Stimulated activated CD4-positive, alpha-beta T cell treated with anti-CD3 and anti-CD28 coated beads, Interleukin-1b, Interleukin-23, amount 100 ng/mL, for 48 hours (primary cell): ENCODE measurements at regions not wholly inside any gene's neighbourhood (a gene's known extent, or its start where the extent isn't known, plus 50 kb on each side); places are given as distances from the start of the nearest gene placed in this dataset.

Experiments used
- DNase-seq: peaks from one replicate; pipeline ENCODE4 v3.0.0-alpha.2; 2020

GRCh38 chr4:155548173-155548572 is 118.5 kb upstream of the GUCY1A1 start:
- DNase-seq = no peak

GRCh38 chr4:155546451-155546850 is 120.2 kb upstream of the GUCY1A1 start:
- no peak for DNase-seq

DNA sequence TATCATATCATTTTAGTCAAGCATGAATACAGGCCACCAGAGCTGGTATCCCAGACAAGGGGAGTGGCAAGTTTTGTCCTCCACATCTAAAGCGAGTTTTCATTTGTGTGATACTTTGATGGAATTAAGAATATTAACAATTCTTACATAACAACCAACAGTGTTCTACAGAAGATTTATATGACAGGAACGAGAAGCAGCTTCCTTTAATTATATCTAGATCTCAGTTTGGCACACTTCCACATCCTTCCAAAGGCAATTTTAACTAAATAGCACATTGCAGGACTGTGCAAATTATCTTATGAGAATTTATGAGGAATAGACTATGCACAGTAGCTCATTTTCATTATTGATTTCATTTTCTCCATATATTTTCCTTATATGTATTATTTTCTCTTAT is 121.2 kb upstream of the GUCY1A1 start:
- no peak for DNase-seq

GRCh38 chr4:155544547-155544946 is 122.1 kb upstream of the GUCY1A1 start:
- no peak for DNase-seq

GRCh38 chr4:155543126-155543765 is 123.4 kb upstream of the GUCY1A1 start:
- no peak for DNase-seq

- DNase-seq = no peak
These were observed 124.2 kb upstream of the GUCY1A1 start for GRCh38 chr4:155542415-155542814.

DNA sequence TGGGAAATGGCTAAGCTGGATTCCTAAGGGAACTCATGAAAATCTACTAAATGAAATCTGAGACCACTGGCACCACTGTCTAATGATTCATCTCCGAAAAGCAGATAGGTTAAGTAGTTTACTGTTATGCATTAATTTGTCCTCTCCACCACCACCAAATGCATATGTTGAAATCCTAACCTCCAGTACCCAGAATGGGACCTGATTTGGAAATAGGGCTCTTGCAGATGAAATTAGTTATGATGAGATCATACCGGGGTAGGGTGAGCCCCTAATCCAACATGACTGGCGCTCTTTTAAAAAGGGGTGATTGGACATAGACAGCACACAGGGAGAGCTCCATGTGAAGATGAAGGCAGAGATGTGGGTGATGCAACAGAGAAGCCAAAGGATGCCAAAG is 124.9 kb upstream of the GUCY1A1 start:
- no peak for DNase-seq

DNA sequence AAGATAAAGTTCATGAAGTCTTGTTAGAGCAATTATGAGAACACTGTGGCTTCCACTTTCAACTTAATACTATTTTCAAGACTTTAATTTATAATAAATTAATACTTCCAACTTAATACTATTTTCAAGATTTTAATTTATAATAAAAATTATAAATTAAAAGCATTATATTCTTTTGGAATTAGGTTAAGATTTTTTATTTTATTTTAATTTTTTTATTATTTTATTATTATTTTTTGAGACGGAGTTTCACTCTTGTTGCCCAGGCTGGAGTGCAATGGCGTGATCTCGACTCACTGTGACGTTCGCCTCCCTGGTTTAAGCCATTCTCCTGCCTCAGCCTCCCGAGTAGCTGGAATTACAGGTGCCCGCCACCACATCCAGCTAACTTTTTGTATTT is 126.0 kb upstream of the GUCY1A1 start:
- no peak for DNase-seq

GRCh38 chr4:155539746-155540145 is 126.9 kb upstream of the GUCY1A1 start:
- DNase-seq = no peak

- DNase-seq = no peak
These were observed 130.7 kb upstream of the GUCY1A1 start for GRCh38 chr4:155535802-155536454.

DNA sequence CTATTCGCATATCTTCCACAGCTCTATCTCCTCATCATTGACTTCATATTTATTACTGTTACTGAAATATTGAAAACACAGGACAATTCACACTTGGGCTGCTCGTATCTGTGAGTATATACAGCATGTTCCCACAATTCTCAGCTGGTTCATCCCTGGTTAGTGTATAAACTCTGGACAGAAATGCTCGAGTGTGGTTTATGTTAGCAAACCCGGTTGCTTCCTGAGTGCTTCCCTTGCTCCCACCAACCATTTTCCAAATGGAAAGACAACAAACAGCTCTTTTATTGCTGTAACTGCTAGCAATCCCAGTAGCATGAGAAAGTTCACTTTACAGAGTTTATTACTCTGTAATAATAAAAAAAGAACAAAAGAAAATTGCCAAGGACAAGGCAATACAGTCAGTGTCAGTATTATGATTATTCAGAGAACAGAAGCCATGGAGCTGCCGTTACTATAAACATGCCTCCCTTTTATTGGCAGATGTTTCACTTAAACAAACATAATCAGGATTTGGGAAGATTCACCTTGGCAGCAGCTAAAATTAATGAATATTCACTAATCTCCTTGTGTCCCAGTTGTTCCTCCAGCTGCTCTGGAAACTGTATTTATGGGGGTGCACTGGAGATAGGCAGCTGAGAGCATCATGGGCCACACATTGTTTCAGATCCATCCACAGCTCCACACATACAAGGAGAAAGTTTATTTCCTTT is 134.1 kb upstream of the GUCY1A1 start:
- no peak for DNase-seq

GRCh38 chr4:155530857-155531256 is 135.8 kb upstream of the GUCY1A1 start:
- DNase-seq = no peak

DNA sequence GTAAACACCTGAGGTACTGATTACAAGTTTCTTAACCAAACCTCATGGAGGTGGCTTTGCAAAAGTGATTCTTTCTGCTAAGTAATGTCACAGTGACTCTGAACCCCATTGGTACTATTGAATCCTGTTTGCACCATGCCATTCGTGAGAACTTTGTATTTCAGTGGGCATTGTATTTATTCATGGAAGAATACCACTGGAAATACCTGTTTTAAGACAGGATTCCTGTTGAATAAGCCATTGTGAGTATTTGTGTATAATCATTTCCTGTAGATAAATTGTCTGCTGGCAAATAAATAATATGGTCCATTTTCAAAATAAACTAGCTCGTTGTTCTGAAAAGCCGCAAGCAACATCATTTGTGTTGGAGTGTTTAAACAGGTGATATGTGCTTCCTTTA is 136.4 kb upstream of the GUCY1A1 start:
- no peak for DNase-seq

DNA sequence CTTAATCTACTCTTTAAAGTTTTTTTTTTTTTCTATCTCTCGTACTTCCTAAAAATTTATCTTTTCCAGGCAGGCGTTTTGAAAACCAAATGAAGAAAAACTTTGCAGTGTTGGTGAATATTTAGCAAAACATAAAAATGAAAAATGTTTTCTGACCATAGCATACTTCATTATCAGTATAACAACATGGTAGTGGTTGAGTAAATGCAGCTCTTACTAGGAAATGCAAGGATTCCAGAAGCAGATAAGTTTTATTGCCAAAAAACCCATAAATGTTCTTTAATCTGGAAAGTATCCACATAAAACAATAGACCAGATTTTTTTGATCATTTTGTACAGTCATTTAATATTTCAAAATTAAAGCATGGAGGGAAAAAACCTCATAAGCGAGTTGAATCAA is 136.9 kb upstream of the GUCY1A1 start:
- no peak for DNase-seq

DNA sequence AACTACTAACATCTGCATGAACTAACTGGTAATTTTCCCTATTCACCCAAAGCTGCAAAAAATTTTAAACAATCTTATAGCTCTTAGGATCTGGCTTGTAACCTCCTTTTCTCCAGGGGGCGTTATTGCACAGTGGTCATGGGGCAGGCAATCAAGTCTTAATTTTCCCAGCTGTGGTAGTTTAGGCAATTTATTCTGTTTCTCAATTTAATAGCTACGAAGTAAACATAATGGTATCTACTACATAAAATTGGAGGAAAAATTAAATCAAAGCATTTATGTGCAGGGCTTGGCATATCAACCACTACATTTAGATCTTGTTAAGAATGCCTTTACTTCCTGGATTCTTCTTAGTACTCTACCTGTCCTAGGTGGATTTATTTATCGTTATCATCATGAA is 137.4 kb upstream of the GUCY1A1 start:
- no peak for DNase-seq

GRCh38 chr4:155526452-155527169 is 140.0 kb upstream of the GUCY1A1 start:
- DNase-seq = no peak

- DNase-seq = no peak
These were observed 141.7 kb upstream of the GUCY1A1 start for GRCh38 chr4:155524926-155525455.

GRCh38 chr4:155523358-155523757 is 143.3 kb upstream of the GUCY1A1 start:
- no peak for DNase-seq

DNA sequence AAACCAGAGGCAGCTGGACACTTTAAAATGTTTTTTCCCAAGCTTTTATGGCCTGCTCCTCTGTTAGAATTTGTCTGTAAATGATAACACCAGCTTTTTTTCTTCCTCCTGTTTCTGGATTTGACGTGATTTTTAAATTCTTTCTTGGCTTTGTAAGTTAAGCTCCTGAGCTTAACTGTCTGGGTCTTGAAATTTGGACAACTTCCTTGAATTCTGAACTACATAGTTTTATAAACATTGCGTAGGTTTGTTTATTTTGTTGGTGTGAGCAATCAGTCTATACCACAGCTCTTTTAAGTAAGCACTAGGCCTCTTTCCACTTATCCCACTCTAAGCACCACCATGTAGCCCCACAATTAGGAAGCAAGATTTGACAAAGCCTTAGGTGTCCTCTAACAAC is 144.4 kb upstream of the GUCY1A1 start:
- DNase-seq = no peak

- DNase-seq = no peak
These were observed 144.6 kb upstream of the MAP9 start for GRCh38 chr4:155521382-155521781.

DNA sequence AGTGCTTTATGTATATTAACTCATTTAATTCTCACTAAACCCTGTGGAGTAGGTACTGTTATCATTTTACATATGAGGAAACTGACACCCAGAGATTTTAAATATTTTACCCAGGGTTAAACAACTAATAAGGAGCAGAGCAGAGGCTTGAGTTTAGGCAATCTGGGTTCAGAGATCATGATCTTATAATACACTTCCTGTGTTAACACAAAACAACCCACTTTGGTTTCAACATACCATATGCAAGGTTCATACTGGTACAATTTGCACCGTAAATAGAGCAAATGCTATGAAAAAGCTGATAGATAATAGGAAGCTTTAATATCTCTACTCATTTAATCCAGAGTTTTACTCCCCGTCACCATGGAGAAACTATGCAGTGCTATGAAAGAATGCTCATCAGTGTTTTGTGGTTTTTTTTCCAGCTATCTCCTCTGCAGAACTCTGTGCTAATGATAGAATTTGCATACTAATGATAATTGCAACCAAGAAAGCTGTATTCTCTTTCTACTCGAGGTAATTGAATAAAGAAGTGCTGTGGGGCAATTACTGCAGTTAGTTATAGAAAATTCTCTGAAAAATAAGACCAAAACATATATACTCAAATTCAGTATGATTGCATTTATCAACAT is 138.8 kb upstream of the MAP9 start:
- DNase-seq = no peak

DNA sequence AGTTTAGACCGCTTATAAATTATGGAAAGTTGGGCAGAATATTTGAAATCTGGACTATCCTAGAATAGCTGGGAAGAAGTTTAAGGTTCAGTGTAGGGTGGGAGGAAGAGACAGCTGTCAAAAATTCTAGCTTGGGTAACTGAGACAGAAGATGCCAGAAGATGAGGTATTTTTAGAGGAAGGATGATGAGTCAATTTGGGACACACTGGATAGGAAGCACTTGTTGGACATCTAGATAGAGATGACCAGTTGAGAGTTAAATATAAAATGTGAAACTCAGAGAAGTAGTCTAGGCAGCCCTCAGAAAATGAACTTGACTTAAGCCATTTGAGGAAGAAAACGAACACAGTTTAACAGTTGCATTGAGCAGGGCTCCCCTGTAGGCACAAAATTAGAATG is 137.9 kb upstream of the MAP9 start:
- DNase-seq = no peak

DNA sequence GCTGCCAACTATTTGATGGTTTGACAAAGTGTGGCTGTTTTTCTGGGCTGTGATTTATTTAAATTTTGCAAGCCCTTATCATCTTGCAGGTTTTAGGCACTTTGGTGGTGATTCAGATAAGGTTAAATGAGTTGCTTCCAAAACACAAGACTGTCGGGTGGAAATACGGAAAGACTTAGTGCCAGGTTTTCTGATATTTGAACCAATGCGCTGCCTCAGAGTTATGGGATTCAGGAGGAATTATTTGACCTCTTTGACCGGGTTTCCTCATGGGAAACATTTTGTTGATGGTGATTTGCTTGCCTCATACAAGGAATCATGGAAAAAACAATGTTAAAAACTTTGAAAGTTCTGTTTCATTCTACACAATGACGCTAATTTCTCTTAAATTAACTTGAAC is 136.1 kb upstream of the MAP9 start:
- no peak for DNase-seq
